Gastrocnemius medialis (tissue), 4 donors: ENCODE measurements at regions not wholly inside any gene's neighbourhood (a gene's known extent, or its start where the extent isn't known, plus 50 kb on each side); places are given as distances from the start of the nearest gene placed in this dataset.
"Not testable (repeated sequence)": the region's sequence is repeated elsewhere in the genome, so short reads cannot be mapped to it uniquely, and the experiment has no call there.

Experiments
- CTCF ChIP-seq, 5 experiments: fragments of 450-650 bp in 3 of 5; fragments of 200-600 bp in 2 of 5; sonication (generic) in 2 of 5; IDR thresholded peaks in 4 of 5; conservative IDR thresholded peaks in 1 of 5; 1 replicate in 4 of 5; 2 replicates in 1 of 5; pipeline ENCODE4 v1.5.1; 2016 to 2019; ENCODE audit warnings: antibody characterized with exemption in 5 of 5, mild to moderate bottlenecking in 3 of 5, moderate library complexity in 3 of 5
- POLR2A ChIP-seq, 2 donors: fragments of 450-650 bp; IDR thresholded peaks; one replicate each; pipeline ENCODE4 v1.6.1; 2017; ENCODE audit warnings: antibody characterized with exemption in 2 of 2, mild to moderate bottlenecking in 2 of 2, moderate library complexity in 2 of 2

DNA sequence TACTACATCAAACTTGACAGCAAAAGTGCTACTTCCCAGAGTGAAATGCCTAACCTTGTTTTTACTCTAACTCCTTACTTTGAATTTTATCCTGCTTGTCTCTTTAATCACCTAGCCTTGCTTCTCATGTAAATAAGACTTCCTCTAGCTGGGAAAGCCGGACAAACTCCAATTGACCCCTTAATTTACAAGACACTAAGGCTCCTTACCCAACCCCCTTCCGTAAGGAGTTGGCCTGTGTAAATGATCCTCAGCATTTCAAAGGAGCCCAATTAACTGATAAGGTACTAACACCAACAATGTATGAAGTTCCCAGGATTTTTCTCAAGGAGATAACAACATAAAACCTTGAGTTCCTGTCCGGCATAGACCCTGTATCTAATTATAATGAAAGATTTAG lies 1728.4 kb downstream of the BRINP3 start:
- not testable (repeated sequence) for TF ChIP-seq POLR2A (IDR thresholded peaks at IDR 0.05); CTCF (IDR thresholded peaks at IDR 0.05 in 4 of 5, conservative IDR thresholded peaks at IDR 0.05 in 1 of 5)
